Mucosa of stomach (tissue), 1 donor: ENCODE measurements at regions not wholly inside any gene's neighbourhood (a gene's known extent, or its start where the extent isn't known, plus 50 kb on each side); places are given as distances from the start of the nearest gene placed in this dataset.

Experiments
- H3K27me3 ChIP-seq: one replicate; pipeline ENCODE4 v1.7.0; 2013; ENCODE audit warnings: mild to moderate bottlenecking, low read length; ENCODE audit not compliant: control insufficient read depth, insufficient read depth
- H3K36me3 ChIP-seq: one replicate; pipeline ENCODE4 v1.7.0; 2013; ENCODE audit warnings: low read length; ENCODE audit not compliant: control insufficient read depth, insufficient read depth
- H3K4me1 ChIP-seq: one replicate; pipeline ENCODE4 v1.7.0; 2013; ENCODE audit warnings: mild to moderate bottlenecking, low read length; ENCODE audit not compliant: control insufficient read depth, insufficient read depth
- H3K4me3 ChIP-seq: one replicate; pipeline ENCODE4 v1.7.0; 2013; ENCODE audit warnings: low read length
- H3K9ac ChIP-seq: one replicate; pipeline ENCODE4 v1.7.0; 2013; ENCODE audit warnings: mild to moderate bottlenecking, low read length, moderate library complexity
- H3K9me3 ChIP-seq: one replicate; pipeline ENCODE4 v1.7.0; 2013; ENCODE audit warnings: mild to moderate bottlenecking, low read length, moderate library complexity; ENCODE audit not compliant: control insufficient read depth
- donor health status: Pancreatic carcinoma.

DNA sequence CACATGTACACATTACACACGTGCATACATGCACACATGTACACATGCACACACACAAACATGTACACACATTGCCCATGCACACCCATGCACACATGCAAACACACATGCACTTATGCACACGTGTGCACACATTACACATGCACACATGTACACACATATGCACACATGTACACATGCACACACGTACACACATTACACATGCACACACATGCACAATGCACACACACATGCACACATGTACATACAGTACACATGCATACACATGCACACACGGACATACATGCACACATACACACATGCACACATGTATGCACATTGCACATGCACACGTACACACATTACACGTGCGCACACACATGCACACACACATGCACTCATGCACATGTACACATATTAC is 95.3 kb upstream of the TTC34 start:
- Histone ChIP-seq H3K4me1 (no peaks in the 10 kb centered on the region), H3K9me3 (no peaks in the 10 kb centered on the region), H3K36me3 (no peaks in the 10 kb centered on the region), H3K9ac (no peak overlapping the region), H3K27me3 (no peaks in the 10 kb centered on the region), H3K4me3 (no peak overlapping the region)

DNA sequence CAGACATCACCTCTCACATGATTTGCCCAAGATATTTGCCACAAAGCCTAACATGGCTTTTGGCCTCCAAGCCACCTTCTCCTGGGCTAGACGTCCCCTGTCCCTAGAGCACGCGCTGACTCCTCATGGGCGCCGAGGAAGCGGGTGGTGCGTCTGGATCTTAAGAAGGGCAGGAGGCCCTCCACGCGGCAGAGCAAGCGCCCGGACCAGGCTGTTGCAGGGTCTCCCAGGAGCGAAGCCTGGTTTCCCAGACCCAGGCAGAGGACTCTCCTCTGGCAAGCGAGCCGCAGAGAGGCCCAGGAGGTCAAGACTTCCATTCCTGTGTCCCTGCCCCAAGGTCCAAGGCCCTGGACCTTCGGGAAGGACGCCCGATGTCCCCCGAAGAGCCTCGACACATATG is 101.7 kb upstream of the TTC34 start:
- H3K4me1 ChIP-seq: no peaks in the 10 kb centered on the region
- no peak overlapping the region for H3K9ac ChIP-seq
- H3K27me3 ChIP-seq: peaks cover 9% of the 10 kb centered on the region
- no peaks in the 10 kb centered on the region for H3K9me3 ChIP-seq
- H3K4me3 ChIP-seq: no peak overlapping the region
- H3K36me3 ChIP-seq: no peaks in the 10 kb centered on the region

- Histone ChIP-seq H3K27me3 (peaks cover 9% of the 10 kb centered on the region), H3K36me3 (no peaks in the 10 kb centered on the region), H3K9me3 (no peaks in the 10 kb centered on the region), H3K4me3 (no peak overlapping the region), H3K9ac (no peak overlapping the region), H3K4me1 (no peaks in the 10 kb centered on the region)
These were observed 102.7 kb upstream of the TTC34 start for GRCh38 chr1:2904191-2904590.

DNA sequence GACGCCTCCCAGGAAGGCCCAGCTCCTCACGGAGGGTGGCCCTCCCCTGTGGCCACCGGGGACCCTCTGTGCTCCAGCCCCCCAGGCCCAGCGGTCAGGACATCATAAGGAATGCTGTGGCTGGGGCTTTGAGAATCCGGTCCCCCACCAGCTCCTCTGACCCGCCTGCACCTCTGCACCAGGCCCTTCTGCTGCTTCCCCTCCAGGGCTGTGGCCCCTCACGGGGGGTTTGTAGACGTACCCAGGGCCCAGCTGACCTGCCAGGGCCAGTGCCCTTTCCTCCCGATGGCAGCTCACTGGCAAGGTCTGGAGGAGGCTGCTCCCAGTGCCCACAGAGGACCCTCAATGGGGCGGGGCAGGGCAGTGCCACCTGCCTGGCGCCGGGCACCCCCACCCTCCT is 103.9 kb upstream of the TTC34 start:
- Histone ChIP-seq H3K9me3 (no peaks in the 10 kb centered on the region), H3K4me1 (no peaks in the 10 kb centered on the region), H3K27me3 (peaks cover 9% of the 10 kb centered on the region), H3K4me3 (no peak overlapping the region), H3K9ac (no peak overlapping the region), H3K36me3 (no peaks in the 10 kb centered on the region)

DNA sequence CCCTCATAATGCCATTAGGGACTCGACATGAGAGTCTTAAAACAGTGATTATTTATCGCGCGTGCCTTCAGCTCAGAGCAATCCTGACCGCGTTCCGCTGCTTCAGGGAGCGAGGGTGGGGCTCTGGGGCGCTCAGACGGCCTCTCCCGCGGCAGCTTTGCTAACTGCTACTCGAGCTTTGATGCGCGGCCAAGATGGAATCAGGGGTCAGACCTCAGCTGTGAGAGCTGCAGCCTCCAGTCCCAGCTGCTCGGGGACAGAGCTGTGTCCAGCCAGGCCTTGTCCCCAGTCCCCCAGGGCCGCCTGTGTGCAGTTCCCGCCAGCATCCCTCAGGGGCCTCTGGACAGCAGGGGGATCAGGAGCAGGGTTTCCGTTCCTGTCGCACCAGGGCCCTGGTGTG is 104.6 kb upstream of the TTC34 start:
- Histone ChIP-seq H3K9me3 (no peaks in the 10 kb centered on the region), H3K4me1 (no peaks in the 10 kb centered on the region), H3K9ac (no peak overlapping the region), H3K36me3 (no peaks in the 10 kb centered on the region), H3K27me3 (peaks cover 9% of the 10 kb centered on the region), H3K4me3 (no peak overlapping the region)

GRCh38 chr1:2906620-2907019 is 105.1 kb upstream of the TTC34 start:
- Histone ChIP-seq H3K9me3 (no peaks in the 10 kb centered on the region), H3K4me1 (no peaks in the 10 kb centered on the region), H3K4me3 (no peak overlapping the region), H3K27me3 (peaks cover 9% of the 10 kb centered on the region), H3K36me3 (no peaks in the 10 kb centered on the region), H3K9ac (no peak overlapping the region)

GRCh38 chr1:2907051-2907450 is 105.6 kb upstream of the TTC34 start:
- Histone ChIP-seq H3K9ac (no peak overlapping the region), H3K27me3 (peaks cover 9% of the 10 kb centered on the region), H3K9me3 (no peaks in the 10 kb centered on the region), H3K36me3 (no peaks in the 10 kb centered on the region), H3K4me1 (no peaks in the 10 kb centered on the region), H3K4me3 (no peak overlapping the region)

DNA sequence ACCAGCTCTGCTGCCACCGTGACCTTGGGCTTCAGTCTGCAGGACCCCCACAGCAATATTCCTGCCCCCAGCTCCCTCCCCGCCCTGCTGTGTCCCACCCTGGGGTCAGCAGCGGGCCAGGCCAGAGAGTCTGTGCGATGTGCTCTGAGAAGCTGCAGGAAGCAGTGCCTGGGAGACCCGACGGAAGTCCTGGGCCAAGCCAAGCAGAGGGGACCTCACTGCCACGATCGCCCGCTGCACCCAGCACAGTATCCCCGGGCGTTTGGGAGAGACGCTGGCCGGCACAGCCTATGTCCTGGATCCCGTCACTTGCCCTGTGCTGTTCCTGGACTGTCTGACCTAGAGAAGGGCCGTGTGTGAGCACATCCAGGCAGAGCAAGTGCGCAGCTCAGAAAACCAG is 106.6 kb upstream of the TTC34 start:
- peaks cover 9% of the 10 kb centered on the region for H3K27me3 ChIP-seq
- H3K36me3 ChIP-seq: no peaks in the 10 kb centered on the region
- no peak overlapping the region for H3K9ac ChIP-seq
- no peaks in the 10 kb centered on the region for H3K9me3 ChIP-seq
- H3K4me1 ChIP-seq: no peaks in the 10 kb centered on the region
- no peak overlapping the region for H3K4me3 ChIP-seq

DNA sequence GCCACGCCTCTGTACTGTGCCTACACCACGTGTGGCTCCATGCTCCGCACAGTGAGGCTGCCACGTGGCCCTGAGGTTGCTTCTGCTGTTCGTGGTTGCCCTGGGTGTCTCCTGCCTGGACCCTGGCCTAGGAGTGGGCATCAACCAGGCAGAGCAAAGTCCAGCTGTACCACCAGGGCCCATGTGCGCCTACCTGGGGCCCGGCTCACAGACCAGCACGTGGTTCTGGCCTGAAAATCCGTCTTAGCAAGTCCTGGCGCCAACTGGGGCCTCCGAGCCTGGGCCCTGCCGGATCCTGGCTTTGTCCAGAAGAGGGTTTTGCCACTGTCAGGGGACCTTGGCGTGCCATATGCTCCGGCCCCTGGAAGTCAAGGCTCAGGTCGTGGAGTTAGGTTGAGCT is 107.1 kb upstream of the TTC34 start:
- Histone ChIP-seq H3K4me3 (no peak overlapping the region), H3K9me3 (no peaks in the 10 kb centered on the region), H3K36me3 (no peaks in the 10 kb centered on the region), H3K9ac (no peak overlapping the region), H3K4me1 (no peaks in the 10 kb centered on the region), H3K27me3 (peaks cover 9% of the 10 kb centered on the region)

GRCh38 chr1:2909797-2910196 is 108.3 kb upstream of the TTC34 start:
- peaks cover 9% of the 10 kb centered on the region for H3K27me3 ChIP-seq
- no peaks in the 10 kb centered on the region for H3K4me1 ChIP-seq

GRCh38 chr1:2910211-2910610 is 108.7 kb upstream of the TTC34 start:
- no peak overlapping the region for H3K4me3 ChIP-seq
- H3K36me3 ChIP-seq: no peaks in the 10 kb centered on the region
- H3K4me1 ChIP-seq: no peaks in the 10 kb centered on the region
- H3K9ac ChIP-seq: no peak overlapping the region
- peaks cover 9% of the 10 kb centered on the region for H3K27me3 ChIP-seq
- H3K9me3 ChIP-seq: no peaks in the 10 kb centered on the region

More at GRCh38 chr1:2909797-2910196, 108.3 kb upstream of the TTC34 start:
- Histone ChIP-seq H3K9me3 (no peaks in the 10 kb centered on the region), H3K4me3 (no peak overlapping the region), H3K36me3 (no peaks in the 10 kb centered on the region), H3K9ac (no peak overlapping the region)

DNA sequence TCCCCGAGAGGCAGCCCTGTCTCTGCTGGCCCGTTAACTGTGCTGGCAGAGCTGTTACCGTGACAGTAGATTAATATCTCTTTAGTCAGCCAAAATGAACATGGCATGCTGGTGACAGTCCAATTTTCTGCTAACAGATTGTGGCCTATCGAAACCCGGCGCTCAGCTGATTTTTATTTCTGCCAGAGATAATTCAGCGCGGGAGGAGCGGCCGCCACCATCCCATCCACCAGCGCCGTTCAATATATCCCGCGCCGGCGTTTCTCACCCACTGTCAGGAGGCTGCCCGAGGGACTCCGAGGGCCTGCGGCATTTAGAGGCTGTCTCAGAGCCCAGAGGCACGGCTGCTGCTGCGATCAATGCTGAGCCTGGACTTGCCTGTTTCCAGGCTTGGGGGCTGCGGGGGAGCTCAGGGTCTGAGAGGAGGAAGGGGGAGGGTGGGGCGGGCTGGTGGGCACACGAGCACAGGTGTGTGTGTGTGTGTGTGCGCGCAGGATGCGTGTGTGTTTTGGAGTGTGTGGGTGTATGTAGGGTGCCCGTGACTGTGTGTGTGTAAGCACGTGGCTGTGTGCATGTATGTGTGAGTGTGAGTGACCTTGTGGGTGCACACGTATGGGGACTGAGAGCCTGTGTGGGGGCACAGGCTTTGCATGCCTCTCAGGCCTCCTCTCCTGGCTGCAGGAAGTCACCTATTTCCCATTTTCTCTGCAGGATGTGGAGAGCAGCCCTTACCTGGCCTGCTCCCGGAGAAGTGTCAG is 109.7 kb upstream of the ACTRT2 start:
- no peaks in the 10 kb centered on the region for H3K27me3 ChIP-seq
- no peaks in the 10 kb centered on the region for H3K36me3 ChIP-seq
- no peaks in the 10 kb centered on the region for H3K4me1 ChIP-seq
- H3K4me3 ChIP-seq: no peak overlapping the region
- no peak overlapping the region for H3K9ac ChIP-seq
- no peaks in the 10 kb centered on the region for H3K9me3 ChIP-seq
